NCI-H1930 (cell line): ENCODE measurements at regions not wholly inside any gene's neighbourhood (a gene's known extent, or its start where the extent isn't known, plus 50 kb on each side); places are given as distances from the start of the nearest gene placed in this dataset.
"Not testable (repeated sequence)": the region's sequence is repeated elsewhere in the genome, so short reads cannot be mapped to it uniquely, and the experiment has no call there.

Experiments used
- DNase-seq, 2 experiments: peaks; one replicate each; lab custom pipeline; 2025; lab: John Stamatoyannopoulos, UW

- peak; percentile 19 to 33 for DNase-seq
Observed at GRCh38 chr2:224650815-224651439, 65.2 kb downstream of the CCDC195 start.

GRCh38 chr2:224647684-224648083 is 62.5 kb upstream of the CUL3 start:
- not testable (repeated sequence) for DNase-seq

- DNase-seq = no peak
Observed at GRCh38 chr2:224646242-224646846, 61.2 kb upstream of the CUL3 start.

DNA sequence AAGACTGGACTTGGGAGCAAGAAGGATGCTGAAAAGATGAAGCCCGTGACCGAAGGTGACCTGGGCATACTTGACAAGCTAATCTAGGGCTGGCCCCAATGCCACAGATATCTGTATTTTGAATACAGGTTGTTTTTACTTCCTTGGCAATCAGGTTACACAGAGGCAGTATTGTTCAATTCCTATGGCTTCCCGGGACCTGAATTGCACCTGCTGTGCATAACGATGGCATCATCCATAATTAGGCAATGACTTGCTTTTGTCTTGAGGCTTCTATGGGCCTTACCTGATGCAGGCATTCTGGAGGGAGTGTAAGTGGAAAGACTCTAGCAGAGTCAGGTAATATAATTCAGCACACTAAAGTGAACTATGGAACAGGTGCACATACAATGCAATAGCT is 60.6 kb upstream of the CUL3 start:
- DNase-seq = no peak

DNA sequence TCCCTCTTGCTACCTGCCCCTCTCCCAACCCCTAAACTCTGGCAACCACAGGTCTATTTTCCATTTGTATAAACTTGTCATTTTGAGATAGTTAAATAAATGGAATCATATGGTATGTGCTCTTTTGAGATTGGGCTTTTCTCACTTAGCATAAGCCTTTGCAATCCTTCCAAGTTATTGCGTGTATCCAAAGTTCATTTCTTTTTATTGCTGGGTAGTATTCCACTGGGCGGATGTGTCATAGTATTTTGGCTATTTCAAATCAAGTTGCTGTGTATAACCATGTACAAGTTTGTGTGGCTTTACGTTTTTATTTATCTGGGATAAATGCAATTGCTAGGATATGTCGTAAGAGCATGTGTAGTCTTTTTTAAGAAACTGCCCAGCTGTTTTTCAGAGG is 55.5 kb upstream of the CUL3 start:
- DNase-seq = no peak

DNA sequence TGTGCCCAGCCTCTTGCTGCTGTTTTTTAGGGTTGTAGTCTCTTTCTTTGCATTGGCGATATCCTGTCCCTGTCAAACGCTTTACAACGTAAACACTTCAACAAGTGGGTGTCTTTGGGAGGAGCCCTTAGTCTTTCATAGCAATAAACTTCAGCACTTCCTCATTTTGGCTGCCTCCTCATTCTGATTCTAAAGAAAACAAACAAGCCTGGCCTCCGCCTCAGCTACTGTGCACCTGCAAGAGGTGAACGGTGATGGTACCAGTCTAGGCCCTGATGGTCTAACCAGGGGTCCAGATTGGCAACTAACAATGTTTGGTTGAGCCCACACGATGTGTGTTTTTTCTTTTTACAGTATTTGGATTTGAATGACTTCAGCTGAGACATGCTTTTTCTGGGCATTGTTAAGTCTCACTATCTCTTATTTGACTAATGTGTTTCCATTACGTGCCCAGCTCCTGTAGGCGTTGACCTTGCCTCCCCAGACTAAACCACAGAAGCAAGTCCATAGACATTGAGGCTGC is 53.2 kb upstream of the CUL3 start:
- no peak for DNase-seq
